Gastrocnemius medialis (tissue), 4 donors: ENCODE measurements at regions not wholly inside any gene's neighbourhood (a gene's known extent, or its start where the extent isn't known, plus 50 kb on each side); places are given as distances from the start of the nearest gene placed in this dataset.

Source experiments
- POLR2A ChIP-seq, 2 donors: fragments of 450-650 bp; IDR thresholded peaks; one replicate each; pipeline ENCODE4 v1.6.1; 2017; ENCODE audit warnings: antibody characterized with exemption in 2 of 2, mild to moderate bottlenecking in 2 of 2, moderate library complexity in 2 of 2
- TF ChIP-seq, protein P1 (sequence below), 5 experiments: fragments of 450-650 bp in 3 of 5; fragments of 200-600 bp in 2 of 5; sonication (generic) in 2 of 5; IDR thresholded peaks in 4 of 5; conservative IDR thresholded peaks in 1 of 5; 1 replicate in 4 of 5; 2 replicates in 1 of 5; pipeline ENCODE4 v1.5.1; 2016 to 2019; ENCODE audit warnings: antibody characterized with exemption in 5 of 5, mild to moderate bottlenecking in 3 of 5, moderate library complexity in 3 of 5

DNA sequence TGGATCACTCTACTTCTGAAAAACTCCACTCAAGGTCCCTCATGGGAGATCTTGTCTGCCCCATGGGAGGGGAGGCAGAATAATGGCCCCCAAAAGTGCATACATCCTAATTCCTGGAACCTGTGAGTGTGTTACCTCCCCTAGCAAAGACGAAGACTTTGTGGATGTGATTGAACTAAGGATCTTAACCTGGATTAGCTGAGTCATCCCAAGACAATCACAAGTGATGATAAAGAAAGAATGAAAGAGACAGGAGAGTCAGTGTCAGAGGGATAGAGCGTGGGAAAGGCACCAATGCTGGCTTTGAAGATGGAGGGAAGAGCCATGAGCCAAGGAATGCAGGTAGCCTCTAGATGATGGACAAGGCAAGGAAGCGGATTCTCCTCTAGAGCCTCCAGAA is 374.7 kb upstream of the DYNLRB2 start:
- TF ChIP-seq, protein P1, sequence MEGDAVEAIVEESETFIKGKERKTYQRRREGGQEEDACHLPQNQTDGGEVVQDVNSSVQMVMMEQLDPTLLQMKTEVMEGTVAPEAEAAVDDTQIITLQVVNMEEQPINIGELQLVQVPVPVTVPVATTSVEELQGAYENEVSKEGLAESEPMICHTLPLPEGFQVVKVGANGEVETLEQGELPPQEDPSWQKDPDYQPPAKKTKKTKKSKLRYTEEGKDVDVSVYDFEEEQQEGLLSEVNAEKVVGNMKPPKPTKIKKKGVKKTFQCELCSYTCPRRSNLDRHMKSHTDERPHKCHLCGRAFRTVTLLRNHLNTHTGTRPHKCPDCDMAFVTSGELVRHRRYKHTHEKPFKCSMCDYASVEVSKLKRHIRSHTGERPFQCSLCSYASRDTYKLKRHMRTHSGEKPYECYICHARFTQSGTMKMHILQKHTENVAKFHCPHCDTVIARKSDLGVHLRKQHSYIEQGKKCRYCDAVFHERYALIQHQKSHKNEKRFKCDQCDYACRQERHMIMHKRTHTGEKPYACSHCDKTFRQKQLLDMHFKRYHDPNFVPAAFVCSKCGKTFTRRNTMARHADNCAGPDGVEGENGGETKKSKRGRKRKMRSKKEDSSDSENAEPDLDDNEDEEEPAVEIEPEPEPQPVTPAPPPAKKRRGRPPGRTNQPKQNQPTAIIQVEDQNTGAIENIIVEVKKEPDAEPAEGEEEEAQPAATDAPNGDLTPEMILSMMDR (IDR thresholded peaks at IDR 0.05 in 4 of 5, conservative IDR thresholded peaks at IDR 0.05 in 1 of 5), result no peak
- no peak for TF ChIP-seq POLR2A (IDR thresholded peaks at IDR 0.05)
